ENCODE measurements at regions not wholly inside any gene's neighbourhood (a gene's known extent, or its start where the extent isn't known, plus 50 kb on each side); places are given as distances from the start of the nearest gene placed in this dataset.

- DNase-seq (ENCODE audit: extremely low read depth, low read depth): no peak
- TF ChIP-seq, protein P1, sequence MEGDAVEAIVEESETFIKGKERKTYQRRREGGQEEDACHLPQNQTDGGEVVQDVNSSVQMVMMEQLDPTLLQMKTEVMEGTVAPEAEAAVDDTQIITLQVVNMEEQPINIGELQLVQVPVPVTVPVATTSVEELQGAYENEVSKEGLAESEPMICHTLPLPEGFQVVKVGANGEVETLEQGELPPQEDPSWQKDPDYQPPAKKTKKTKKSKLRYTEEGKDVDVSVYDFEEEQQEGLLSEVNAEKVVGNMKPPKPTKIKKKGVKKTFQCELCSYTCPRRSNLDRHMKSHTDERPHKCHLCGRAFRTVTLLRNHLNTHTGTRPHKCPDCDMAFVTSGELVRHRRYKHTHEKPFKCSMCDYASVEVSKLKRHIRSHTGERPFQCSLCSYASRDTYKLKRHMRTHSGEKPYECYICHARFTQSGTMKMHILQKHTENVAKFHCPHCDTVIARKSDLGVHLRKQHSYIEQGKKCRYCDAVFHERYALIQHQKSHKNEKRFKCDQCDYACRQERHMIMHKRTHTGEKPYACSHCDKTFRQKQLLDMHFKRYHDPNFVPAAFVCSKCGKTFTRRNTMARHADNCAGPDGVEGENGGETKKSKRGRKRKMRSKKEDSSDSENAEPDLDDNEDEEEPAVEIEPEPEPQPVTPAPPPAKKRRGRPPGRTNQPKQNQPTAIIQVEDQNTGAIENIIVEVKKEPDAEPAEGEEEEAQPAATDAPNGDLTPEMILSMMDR (IDR thresholded peaks at IDR 0.05; ENCODE audit: low read depth, low read length, missing control alignments): no peak
- no peak overlapping the region for H3K4me3 ChIP-seq (replicated peaks; ENCODE audit: low read depth, low read length)
These were observed 109.6 kb downstream of the ALDH8A1 start for GRCh38 chr6:134840086-134840867.

DNA sequence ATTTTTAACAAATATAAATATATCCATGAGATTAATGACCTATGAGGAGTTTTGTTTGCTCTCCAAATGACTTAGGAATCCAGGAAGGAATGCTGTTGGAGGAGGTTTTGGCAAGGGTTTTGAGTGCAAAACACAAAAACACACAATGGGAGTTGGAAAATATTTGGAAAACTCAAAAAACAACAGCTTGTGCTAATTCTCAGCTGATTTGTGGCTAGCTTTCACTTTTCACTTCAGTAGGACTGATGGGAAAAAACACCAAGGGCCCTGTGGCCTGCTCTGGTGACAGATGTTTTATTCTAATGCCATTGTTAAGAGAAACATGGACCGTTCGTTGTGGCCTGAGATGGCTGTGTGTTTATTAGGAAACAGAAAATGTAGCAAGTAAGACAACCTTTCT is 113.9 kb downstream of the ALDH8A1 start:
- TF ChIP-seq, protein P1 (IDR thresholded peaks at IDR 0.05; ENCODE audit: low read depth, low read length, missing control alignments): no peak
- no peak overlapping the region for H3K4me3 ChIP-seq (replicated peaks; ENCODE audit: low read depth, low read length)
- DNase-seq (ENCODE audit: extremely low read depth, low read depth): no peak

DNA sequence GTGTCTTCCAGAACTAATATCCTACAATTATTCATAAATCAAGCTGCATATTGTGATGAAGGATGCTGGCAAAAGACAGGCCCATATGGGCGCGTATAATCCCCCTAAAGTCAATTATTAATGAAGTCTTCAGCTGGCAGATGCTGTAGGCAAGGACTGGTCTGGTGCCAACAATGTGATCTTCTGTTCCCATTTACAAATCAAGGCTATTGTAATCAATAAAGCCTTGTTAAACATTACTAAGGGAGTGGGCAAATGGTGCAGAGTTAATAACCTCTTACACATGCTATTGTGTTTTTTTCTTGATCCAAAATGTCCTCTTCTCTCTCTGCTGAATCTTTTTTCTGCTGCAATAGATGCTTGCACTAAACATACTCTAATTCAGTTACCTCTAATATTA is 119.0 kb downstream of the ALDH8A1 start:
- no peak for DNase-seq (ENCODE audit: extremely low read depth, low read depth)
- no peak overlapping the region for H3K4me3 ChIP-seq (replicated peaks; ENCODE audit: low read depth, low read length)
- TF ChIP-seq, protein P1 (IDR thresholded peaks at IDR 0.05; ENCODE audit: low read depth, low read length, missing control alignments): no peak

GRCh38 chr6:134830194-134830593 is 119.7 kb downstream of the ALDH8A1 start:
- no peak for DNase-seq (ENCODE audit: extremely low read depth, low read depth)
- H3K4me3 ChIP-seq (replicated peaks; ENCODE audit: low read depth, low read length): no peak overlapping the region
- TF ChIP-seq, protein P1 (IDR thresholded peaks at IDR 0.05; ENCODE audit: low read depth, low read length, missing control alignments): no peak

- no peak overlapping the region for H3K4me3 ChIP-seq (replicated peaks; ENCODE audit: low read depth, low read length)
- TF ChIP-seq, protein P1 (IDR thresholded peaks at IDR 0.05; ENCODE audit: low read depth, low read length, missing control alignments): no peak
These were observed 121.3 kb downstream of the ALDH8A1 start for GRCh38 chr6:134828641-134829040.

DNA sequence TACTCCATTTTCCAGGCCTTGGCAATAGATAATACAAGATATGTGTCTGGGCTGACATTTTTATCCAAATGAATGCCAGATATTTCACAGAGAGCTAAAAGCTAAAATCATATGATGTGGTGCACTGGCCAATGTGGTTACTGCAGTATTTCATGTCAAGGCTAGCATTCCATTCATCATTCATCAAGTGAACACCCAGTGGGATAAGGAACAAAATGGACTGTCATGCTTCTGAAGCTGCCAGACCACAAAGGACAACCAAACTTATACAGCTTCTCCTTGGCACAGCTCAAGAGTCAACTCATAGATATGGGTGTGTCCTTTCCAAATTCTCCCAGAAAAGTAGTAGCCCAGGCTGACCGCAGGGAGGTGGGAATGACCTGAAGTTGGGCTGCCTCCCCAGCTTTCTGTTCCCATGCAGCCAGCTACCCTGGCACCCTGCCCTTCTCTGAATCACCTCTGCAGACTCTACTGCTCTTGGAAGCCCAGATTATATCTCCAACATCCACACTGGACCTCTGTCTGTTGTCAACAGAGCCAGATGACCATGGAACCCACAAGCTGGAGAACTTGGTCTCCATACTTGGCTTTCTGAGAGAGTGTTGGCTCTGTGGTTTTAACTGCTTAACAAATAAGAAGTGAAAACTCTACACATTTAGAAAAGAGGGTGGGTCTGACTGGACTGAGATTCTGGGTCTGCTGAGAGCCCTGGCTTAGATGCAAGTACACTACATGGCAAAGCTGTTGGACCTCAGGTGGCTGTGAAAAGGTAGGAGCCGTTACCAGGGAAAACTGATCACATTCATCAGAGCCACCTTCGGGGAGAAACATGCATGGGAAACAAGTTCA is 122.8 kb downstream of the ALDH8A1 start:
- TF ChIP-seq, protein P1 (IDR thresholded peaks at IDR 0.05; ENCODE audit: low read depth, low read length, missing control alignments): peak; percentile 9
- peak; percentile 58 for DNase-seq (ENCODE audit: extremely low read depth, low read depth)

More at GRCh38 chr6:134828641-134829040, 121.3 kb downstream of the ALDH8A1 start:
- no peak for DNase-seq (ENCODE audit: extremely low read depth, low read depth)

More for the DNA sequence above, 122.8 kb downstream of the ALDH8A1 start:
- H3K4me3 ChIP-seq (replicated peaks; ENCODE audit: low read depth, low read length): no peak overlapping the region

Data from HFF-Myc (cell line).